Gastrocnemius medialis (tissue), 4 donors: ENCODE measurements at regions not wholly inside any gene's neighbourhood (a gene's known extent, or its start where the extent isn't known, plus 50 kb on each side); places are given as distances from the start of the nearest gene placed in this dataset.

Source experiments
- POLR2A ChIP-seq, 2 donors: fragments of 450-650 bp; IDR thresholded peaks; one replicate each; pipeline ENCODE4 v1.6.1; 2017; ENCODE audit warnings: antibody characterized with exemption in 2 of 2, mild to moderate bottlenecking in 2 of 2, moderate library complexity in 2 of 2
- TF ChIP-seq, protein P1 (sequence below), 5 experiments: fragments of 450-650 bp in 3 of 5; fragments of 200-600 bp in 2 of 5; sonication (generic) in 2 of 5; IDR thresholded peaks in 4 of 5; conservative IDR thresholded peaks in 1 of 5; 1 replicate in 4 of 5; 2 replicates in 1 of 5; pipeline ENCODE4 v1.5.1; 2016 to 2019; ENCODE audit warnings: antibody characterized with exemption in 5 of 5, mild to moderate bottlenecking in 3 of 5, moderate library complexity in 3 of 5

GRCh38 chr16:63617047-63617989 lies 1504.5 kb downstream of the CDH11 start:
- TF ChIP-seq, protein P1, sequence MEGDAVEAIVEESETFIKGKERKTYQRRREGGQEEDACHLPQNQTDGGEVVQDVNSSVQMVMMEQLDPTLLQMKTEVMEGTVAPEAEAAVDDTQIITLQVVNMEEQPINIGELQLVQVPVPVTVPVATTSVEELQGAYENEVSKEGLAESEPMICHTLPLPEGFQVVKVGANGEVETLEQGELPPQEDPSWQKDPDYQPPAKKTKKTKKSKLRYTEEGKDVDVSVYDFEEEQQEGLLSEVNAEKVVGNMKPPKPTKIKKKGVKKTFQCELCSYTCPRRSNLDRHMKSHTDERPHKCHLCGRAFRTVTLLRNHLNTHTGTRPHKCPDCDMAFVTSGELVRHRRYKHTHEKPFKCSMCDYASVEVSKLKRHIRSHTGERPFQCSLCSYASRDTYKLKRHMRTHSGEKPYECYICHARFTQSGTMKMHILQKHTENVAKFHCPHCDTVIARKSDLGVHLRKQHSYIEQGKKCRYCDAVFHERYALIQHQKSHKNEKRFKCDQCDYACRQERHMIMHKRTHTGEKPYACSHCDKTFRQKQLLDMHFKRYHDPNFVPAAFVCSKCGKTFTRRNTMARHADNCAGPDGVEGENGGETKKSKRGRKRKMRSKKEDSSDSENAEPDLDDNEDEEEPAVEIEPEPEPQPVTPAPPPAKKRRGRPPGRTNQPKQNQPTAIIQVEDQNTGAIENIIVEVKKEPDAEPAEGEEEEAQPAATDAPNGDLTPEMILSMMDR (IDR thresholded peaks at IDR 0.05 in 4 of 5, conservative IDR thresholded peaks at IDR 0.05 in 1 of 5): no peak
- TF ChIP-seq POLR2A (IDR thresholded peaks at IDR 0.05): no peak
